CD8-positive, alpha-beta memory T cell (primary cell): ENCODE measurements at regions not wholly inside any gene's neighbourhood (a gene's known extent, or its start where the extent isn't known, plus 50 kb on each side); places are given as distances from the start of the nearest gene placed in this dataset.

ENCODE experiments used
- CTCF ChIA-PET: fragments of 350-600 bp; sonication (Branson Sonifier 250); formaldehyde crosslinking; loops from one replicate; lab custom pipeline; 2021; ENCODE audit warnings: antibody characterized with exemption; lab: Charles Lee
- POLR2A ChIA-PET: fragments of 350-600 bp; sonication (Branson Sonifier 250); formaldehyde crosslinking; loops from one replicate; lab custom pipeline; 2021; ENCODE audit warnings: antibody characterized with exemption; lab: Charles Lee
- DNase-seq, 5 donors: peaks; one replicate each; pipeline versions ENCODE4 v3.0.0 to v3.0.0-alpha.2; 2020 to 2022; ENCODE audit warnings: mixed read lengths in 1 of 5
- H3K27ac ChIP-seq: one replicate; pipeline ENCODE4 v1.7.0; 2013; ENCODE audit warnings: low read depth, mild to moderate bottlenecking, low read length, moderate library complexity
- H3K27me3 ChIP-seq: 2 replicates; pipeline ENCODE4 v1.7.0; 2013; ENCODE audit warnings: low read length, mild to moderate bottlenecking; ENCODE audit not compliant: insufficient read depth, poor library complexity, severe bottlenecking
- H3K36me3 ChIP-seq: 2 replicates; pipeline ENCODE4 v1.7.0; 2013; ENCODE audit warnings: mild to moderate bottlenecking, low read length, moderate library complexity; ENCODE audit not compliant: insufficient read depth
- H3K4me1 ChIP-seq: 2 replicates; pipeline ENCODE4 v1.7.0; 2013; ENCODE audit warnings: mild to moderate bottlenecking, low read length, moderate library complexity; ENCODE audit not compliant: insufficient read depth
- H3K4me3 ChIP-seq: 2 replicates; pipeline ENCODE4 v1.7.0; 2013; ENCODE audit warnings: mild to moderate bottlenecking, low read length
- H3K9me3 ChIP-seq: 2 replicates; pipeline ENCODE4 v1.7.0; 2013; ENCODE audit warnings: mild to moderate bottlenecking, low read length
- H3K27ac Mint-ChIP-seq, 8 donors: one replicate each; pipeline ENCODE4 v1.8.0; 2020 to 2021; ENCODE audit warnings: mixed read lengths in 8 of 8, mild to moderate bottlenecking in 6 of 8, inconsistent platforms in 3 of 8, moderate library complexity in 3 of 8
- H3K27me3 Mint-ChIP-seq, 2 donors: one replicate each; pipeline ENCODE4 v1.8.0; 2020 to 2021; ENCODE audit warnings: mixed read lengths in 2 of 2, mild to moderate bottlenecking in 1 of 2, moderate library complexity in 1 of 2
- H3K36me3 Mint-ChIP-seq, 3 donors: one replicate each; pipeline ENCODE4 v1.8.0; 2020 to 2021; ENCODE audit warnings: mixed read lengths in 3 of 3, inconsistent platforms in 1 of 3, mild to moderate bottlenecking in 1 of 3
- H3K4me1 Mint-ChIP-seq, 3 donors: one replicate each; pipeline ENCODE4 v1.8.0; 2020 to 2021; ENCODE audit warnings: mixed read lengths in 3 of 3, inconsistent platforms in 1 of 3, mild to moderate bottlenecking in 1 of 3
- H3K4me3 Mint-ChIP-seq, 7 donors: one replicate each; pipeline ENCODE4 v1.8.0; 2020 to 2021; ENCODE audit warnings: mixed read lengths in 7 of 7, mild to moderate bottlenecking in 6 of 7, moderate library complexity in 4 of 7, inconsistent platforms in 2 of 7
- H3K9me3 Mint-ChIP-seq, 5 donors: one replicate each; pipeline ENCODE4 v1.8.0; 2020 to 2022; ENCODE audit warnings: mixed read lengths in 5 of 5, mild to moderate bottlenecking in 3 of 5, moderate library complexity in 2 of 5, inconsistent platforms in 1 of 5

DNA sequence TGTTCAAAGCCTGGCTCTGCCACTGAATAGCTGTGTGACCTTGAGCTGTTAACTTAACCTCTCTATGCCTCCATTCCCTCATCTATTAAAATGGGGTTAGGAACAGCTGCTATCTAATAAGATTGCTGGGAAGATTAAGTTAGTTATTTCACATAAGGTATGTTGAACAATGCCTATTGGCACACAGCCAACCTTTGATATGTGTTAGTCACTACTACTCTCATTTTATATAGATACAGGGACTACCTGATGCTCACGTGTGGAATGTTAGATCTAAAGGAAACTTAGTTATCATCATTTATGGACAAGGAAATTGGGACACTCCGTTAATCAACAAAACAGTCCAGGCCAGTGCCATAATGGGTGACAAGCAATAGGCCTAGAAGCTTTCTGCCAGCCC, 332.4 kb upstream of the PPP2R3A start:
- Mint-ChIP-seq H3K4me1 (no peaks in the 10 kb centered on the region), H3K9me3 (peaks cover 0 to 4% (median 0%) of the 10 kb centered on the region in 5 donors), H3K4me3 (no peak overlapping the region), H3K27ac (no peak overlapping the region), H3K36me3 (no peaks in the 10 kb centered on the region), H3K27me3 (no peaks in the 10 kb centered on the region)
- H3K36me3 ChIP-seq = no peaks in the 10 kb centered on the region
- no peaks in the 10 kb centered on the region for H3K4me1 ChIP-seq
- H3K9me3 ChIP-seq = no peaks in the 10 kb centered on the region
- H3K27me3 ChIP-seq = no peaks in the 10 kb centered on the region
- no peak overlapping the region for H3K27ac ChIP-seq
- ChIA-PET POLR2A (no interaction called here), CTCF (no interaction called here)
- H3K4me3 ChIP-seq = no peak overlapping the region
- no peak for DNase-seq

DNA sequence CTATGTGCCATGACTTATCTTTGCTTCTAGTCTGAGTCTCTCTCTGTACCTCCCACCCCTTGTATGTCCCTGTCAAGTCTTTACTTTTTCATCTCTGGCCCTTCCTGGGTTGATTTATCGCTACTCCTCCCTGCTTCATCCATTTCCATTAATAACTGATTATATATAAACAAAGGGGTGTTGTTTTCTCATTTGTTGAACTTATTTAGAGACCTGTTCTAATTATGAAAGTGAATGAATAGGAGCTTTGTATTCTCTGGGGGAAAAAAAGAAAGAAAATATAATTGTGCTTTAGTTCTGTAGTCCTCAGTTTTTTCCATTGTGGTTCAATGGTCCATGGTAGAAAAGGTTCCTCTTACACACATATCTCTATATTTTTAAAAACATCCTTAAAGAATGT, 328.9 kb upstream of the PPP2R3A start:
- Histone ChIP-seq H3K4me3 (no peak overlapping the region), H3K27ac (no peak overlapping the region), H3K36me3 (no peaks in the 10 kb centered on the region), H3K4me1 (no peaks in the 10 kb centered on the region), H3K27me3 (no peaks in the 10 kb centered on the region), H3K9me3 (no peaks in the 10 kb centered on the region)
- CTCF ChIA-PET = no interaction called here
- no peak overlapping the region for H3K4me3 Mint-ChIP-seq
- DNase-seq = no peak
- peaks cover 0 to 6% (median 0%) of the 10 kb centered on the region in 5 donors for H3K9me3 Mint-ChIP-seq
- POLR2A ChIA-PET = no interaction called here
- no peaks in the 10 kb centered on the region for H3K4me1 Mint-ChIP-seq
- no peaks in the 10 kb centered on the region for H3K27me3 Mint-ChIP-seq
- H3K36me3 Mint-ChIP-seq = no peaks in the 10 kb centered on the region
- H3K27ac Mint-ChIP-seq = no peak overlapping the region

DNA sequence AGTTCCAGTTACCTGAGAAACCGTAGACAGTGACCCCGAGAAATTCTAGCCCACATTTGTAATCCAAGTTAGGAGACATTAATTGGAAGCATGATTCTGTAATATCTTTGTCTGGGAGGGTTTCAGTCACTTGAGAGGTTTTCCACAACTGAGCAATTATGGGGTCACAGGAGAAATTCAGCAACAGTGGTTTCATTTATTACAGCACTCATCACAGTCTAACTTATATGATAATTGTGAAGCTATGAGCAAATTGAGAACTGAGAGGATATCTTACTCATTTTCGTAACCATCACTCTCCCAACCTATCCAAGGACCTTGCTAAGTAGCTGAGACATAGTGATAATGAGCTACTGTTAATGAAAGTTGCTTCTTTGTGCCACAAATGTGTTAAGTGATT, 328.5 kb upstream of the PPP2R3A start:
- peaks cover 0 to 6% (median 0%) of the 10 kb centered on the region in 5 donors for H3K9me3 Mint-ChIP-seq
- H3K27me3 Mint-ChIP-seq = no peaks in the 10 kb centered on the region
- H3K36me3 Mint-ChIP-seq = no peaks in the 10 kb centered on the region
- POLR2A ChIA-PET = no interaction called here
- no peaks in the 10 kb centered on the region for H3K9me3 ChIP-seq
- no peaks in the 10 kb centered on the region for H3K27me3 ChIP-seq
- no peaks in the 10 kb centered on the region for H3K4me1 Mint-ChIP-seq
- H3K27ac ChIP-seq = no peak overlapping the region
- H3K4me3 ChIP-seq = no peak overlapping the region
- no peak for DNase-seq
- H3K4me1 ChIP-seq = no peaks in the 10 kb centered on the region
- no peaks in the 10 kb centered on the region for H3K36me3 ChIP-seq
- no peak overlapping the region for H3K4me3 Mint-ChIP-seq
- no peak overlapping the region for H3K27ac Mint-ChIP-seq
- CTCF ChIA-PET = no interaction called here

DNA sequence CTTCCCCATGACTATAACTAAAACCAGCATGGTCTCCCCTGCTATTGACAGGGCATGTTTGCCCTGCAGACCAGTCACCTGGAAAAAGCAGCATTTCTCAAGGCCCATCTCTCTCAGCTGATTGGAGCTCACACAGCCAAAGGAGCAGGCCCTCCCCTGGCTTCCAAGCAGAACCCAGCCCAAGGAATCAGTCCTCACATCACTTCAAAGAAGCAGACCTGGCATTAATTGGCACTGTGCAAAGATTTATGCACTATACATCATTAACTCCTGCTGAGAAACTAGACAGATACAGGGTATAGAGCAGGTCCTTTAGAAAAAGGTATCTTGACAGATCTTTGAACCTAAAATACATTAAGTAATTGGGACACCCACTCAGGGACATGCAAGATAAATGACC, 323.8 kb upstream of the PPP2R3A start:
- no peak overlapping the region for H3K4me3 Mint-ChIP-seq
- no peaks in the 10 kb centered on the region for H3K27me3 ChIP-seq
- H3K9me3 ChIP-seq = no peaks in the 10 kb centered on the region
- H3K4me3 ChIP-seq = no peak overlapping the region
- H3K9me3 Mint-ChIP-seq = peaks cover 0 to 9% (median 3%) of the 10 kb centered on the region in 5 donors
- no peaks in the 10 kb centered on the region for H3K27me3 Mint-ChIP-seq
- ChIA-PET POLR2A (no interaction called here), CTCF (no interaction called here)
- H3K27ac Mint-ChIP-seq = no peak overlapping the region
- H3K4me1 Mint-ChIP-seq = no peaks in the 10 kb centered on the region
- no peaks in the 10 kb centered on the region for H3K4me1 ChIP-seq
- DNase-seq = no peak
- no peaks in the 10 kb centered on the region for H3K36me3 Mint-ChIP-seq
- no peak overlapping the region for H3K27ac ChIP-seq
- no peaks in the 10 kb centered on the region for H3K36me3 ChIP-seq

DNA sequence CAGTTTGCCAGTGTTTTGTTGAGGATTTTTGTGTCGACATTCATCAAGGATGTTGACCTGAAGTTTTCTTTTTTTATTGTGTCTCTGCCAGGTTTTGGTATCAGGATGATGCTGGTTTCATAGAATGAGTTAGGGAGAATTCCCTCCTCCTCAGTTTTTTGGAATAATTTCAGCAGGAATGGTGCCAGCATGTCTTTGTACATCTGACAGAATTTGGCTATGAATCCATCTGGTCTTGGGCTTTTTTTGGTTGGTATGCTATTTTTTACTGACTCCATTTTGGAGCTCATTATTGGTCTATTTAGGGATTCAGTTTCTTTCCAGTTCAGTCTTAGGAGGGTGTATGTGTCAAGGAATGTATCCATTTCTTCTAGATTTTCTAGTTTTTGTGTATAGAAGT, 320.0 kb upstream of the PPP2R3A start:
- H3K36me3 ChIP-seq = no peaks in the 10 kb centered on the region
- peaks cover 0 to 12% (median 6%) of the 10 kb centered on the region in 5 donors for H3K9me3 Mint-ChIP-seq
- no peak overlapping the region for H3K4me3 ChIP-seq
- no peak overlapping the region for H3K27ac Mint-ChIP-seq
- CTCF ChIA-PET = no interaction called here
- no peaks in the 10 kb centered on the region for H3K27me3 ChIP-seq
- peaks cover 0 to 4% of the 10 kb centered on the region in 2 donors for H3K27me3 Mint-ChIP-seq
- H3K27ac ChIP-seq = no peak overlapping the region
- no peak for DNase-seq
- POLR2A ChIA-PET = no interaction called here
- no peaks in the 10 kb centered on the region for H3K36me3 Mint-ChIP-seq
- H3K4me1 Mint-ChIP-seq = no peaks in the 10 kb centered on the region
- H3K4me3 Mint-ChIP-seq = no peak overlapping the region
- no peaks in the 10 kb centered on the region for H3K9me3 ChIP-seq
- no peaks in the 10 kb centered on the region for H3K4me1 ChIP-seq

- Histone ChIP-seq H3K36me3 (no peaks in the 10 kb centered on the region), H3K9me3 (no peaks in the 10 kb centered on the region), H3K27me3 (no peaks in the 10 kb centered on the region), H3K27ac (no peak overlapping the region), H3K4me3 (no peak overlapping the region), H3K4me1 (no peaks in the 10 kb centered on the region)
- no peak for DNase-seq
- H3K9me3 Mint-ChIP-seq = peaks cover 0 to 12% (median 6%) of the 10 kb centered on the region in 5 donors
- POLR2A ChIA-PET = no interaction called here
- H3K4me1 Mint-ChIP-seq = no peaks in the 10 kb centered on the region
- no peak overlapping the region for H3K27ac Mint-ChIP-seq
- peaks cover 0 to 4% of the 10 kb centered on the region in 2 donors for H3K27me3 Mint-ChIP-seq
- CTCF ChIA-PET = no interaction called here
- no peaks in the 10 kb centered on the region for H3K36me3 Mint-ChIP-seq
- no peak overlapping the region for H3K4me3 Mint-ChIP-seq
Observed at GRCh38 chr3:135646873-135647272, 318.7 kb upstream of the PPP2R3A start.

GRCh38 chr3:135649361-135649760, 316.2 kb upstream of the PPP2R3A start:
- ChIA-PET CTCF (no interaction called here), POLR2A (no interaction called here)
- no peak overlapping the region for H3K4me3 ChIP-seq
- no peaks in the 10 kb centered on the region for H3K27me3 ChIP-seq
- no peaks in the 10 kb centered on the region for H3K36me3 ChIP-seq
- H3K27ac ChIP-seq = no peak overlapping the region
- H3K9me3 Mint-ChIP-seq = peaks cover 0 to 12% (median 6%) of the 10 kb centered on the region in 5 donors
- no peaks in the 10 kb centered on the region for H3K4me1 Mint-ChIP-seq
- DNase-seq = no peak
- H3K27me3 Mint-ChIP-seq = peaks cover 0 to 4% of the 10 kb centered on the region in 2 donors
- no peak overlapping the region for H3K4me3 Mint-ChIP-seq
- no peaks in the 10 kb centered on the region for H3K9me3 ChIP-seq
- H3K27ac Mint-ChIP-seq = no peak overlapping the region
- no peaks in the 10 kb centered on the region for H3K4me1 ChIP-seq
- no peaks in the 10 kb centered on the region for H3K36me3 Mint-ChIP-seq

GRCh38 chr3:135650309-135650708, 315.2 kb upstream of the PPP2R3A start:
- Histone ChIP-seq H3K27ac (no peak overlapping the region), H3K36me3 (no peaks in the 10 kb centered on the region), H3K4me3 (no peak overlapping the region), H3K27me3 (no peaks in the 10 kb centered on the region), H3K4me1 (no peaks in the 10 kb centered on the region), H3K9me3 (no peaks in the 10 kb centered on the region)
- POLR2A ChIA-PET = no interaction called here
- Mint-ChIP-seq H3K27me3 (peaks cover 0 to 4% of the 10 kb centered on the region in 2 donors), H3K9me3 (peaks cover 1 to 12% (median 7%) of the 10 kb centered on the region in 5 donors), H3K4me1 (no peaks in the 10 kb centered on the region), H3K36me3 (no peaks in the 10 kb centered on the region), H3K27ac (no peak overlapping the region), H3K4me3 (no peak overlapping the region)
- CTCF ChIA-PET = no interaction called here
- no peak for DNase-seq

DNA sequence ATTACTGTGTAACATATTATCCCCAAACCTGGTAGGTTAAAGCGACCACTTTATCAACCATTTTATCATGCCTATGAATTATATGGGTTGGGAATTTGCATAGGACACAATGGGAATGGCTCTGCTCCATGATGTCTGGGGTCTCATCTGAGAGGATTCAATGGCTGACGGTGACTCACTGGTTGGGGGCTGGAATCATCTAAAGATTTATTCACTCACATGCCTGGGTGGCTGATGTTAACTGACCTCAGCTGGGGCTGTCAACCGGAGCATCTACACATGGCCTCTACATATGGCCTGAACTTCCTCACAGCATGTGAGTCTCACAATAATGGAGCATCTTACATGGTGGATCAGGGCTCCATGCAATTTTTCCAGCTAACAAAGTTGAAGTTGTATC, 313.1 kb upstream of the PPP2R3A start:
- Histone ChIP-seq H3K4me3 (no peak overlapping the region), H3K27ac (no peak overlapping the region), H3K27me3 (no peaks in the 10 kb centered on the region), H3K9me3 (no peaks in the 10 kb centered on the region), H3K36me3 (no peaks in the 10 kb centered on the region), H3K4me1 (no peaks in the 10 kb centered on the region)
- Mint-ChIP-seq H3K27ac (no peak overlapping the region), H3K9me3 (peaks cover 1 to 12% (median 7%) of the 10 kb centered on the region in 5 donors), H3K36me3 (peaks cover 0 to 1% (median 0%) of the 10 kb centered on the region in 3 donors), H3K4me1 (no peaks in the 10 kb centered on the region), H3K27me3 (peaks cover 0 to 4% of the 10 kb centered on the region in 2 donors), H3K4me3 (no peak overlapping the region)
- ChIA-PET CTCF (no interaction called here), POLR2A (no interaction called here)
- DNase-seq = no peak
